ENCODE measurements at regions not wholly inside any gene's neighbourhood (a gene's known extent, or its start where the extent isn't known, plus 50 kb on each side); places are given as distances from the start of the nearest gene placed in this dataset.

- no peaks in the 10 kb centered on the region for H3K9me3 ChIP-seq (replicated peaks; ENCODE audit: control insufficient read depth, insufficient read depth, low read length)
- CTCF ChIA-PET: no interaction called here
- H3K4me2 ChIP-seq (ENCODE audit: insufficient read depth, low read length): no peak overlapping the region
- no peaks in the 10 kb centered on the region for H4K20me1 ChIP-seq (replicated peaks; ENCODE audit: control insufficient read depth, extremely low read depth, insufficient read depth, low read length)
- no peak overlapping the region for H3K27ac ChIP-seq (ENCODE audit: insufficient read depth, low read depth, low read length)
- no peaks in the 10 kb centered on the region for H3K4me1 ChIP-seq (ENCODE audit: control insufficient read depth, extremely low read depth, insufficient read depth, low read length)
- DNase-seq (ENCODE audit: low read depth, low spot score) (no peak), FAIRE-seq (no peak)
- intact Hi-C loops (cut with micrococcal nuclease) (no loop called here), dilution Hi-C loops (cut with MboI; ENCODE audit: extremely low pct_ligation_motif_present, low sequenced_read_pairs) (no loop called here)
- H3K9ac ChIP-seq (replicated peaks; ENCODE audit: extremely low read depth, insufficient read depth, low read length): no peak overlapping the region
- BruUV-seq (replicated peaks): no TSS peak
- TF ChIP-seq MAX (IDR thresholded peaks at IDR 0.05; ENCODE audit: insufficient read depth, insufficient read length) (no peak), POLR2AphosphoS5 (IDR thresholded peaks at IDR 0.05; ENCODE audit: insufficient read depth, low read depth, low read length) (no peak), MYC (IDR thresholded peaks at IDR 0.05; ENCODE audit: low read depth, low read length) (no peak), GATA2 (IDR thresholded peaks at IDR 0.05; ENCODE audit: insufficient read depth, insufficient read length, low read depth, low read length) (no peak), JUN (IDR thresholded peaks at IDR 0.05; ENCODE audit: borderline replicate concordance, insufficient read depth, insufficient read length, low read depth) (no peak), POLR2A (IDR thresholded peaks at IDR 0.05; ENCODE audit: low read depth, low read length) (no peak), FOS (IDR thresholded peaks at IDR 0.05; ENCODE audit: borderline replicate concordance, insufficient read depth, low read length) (no peak), EZH2 (IDR thresholded peaks at IDR 0.05; ENCODE audit: borderline replicate concordance, low read depth, low read length, severe bottlenecking) (no peak), CTCF (IDR thresholded peaks at IDR 0.05; ENCODE audit: extremely low read depth in 1 of 2, insufficient read depth in 1 of 2, low read depth in 1 of 2, low read length in 2 of 2) (no peak)
- no peaks in the 10 kb centered on the region for H3K79me2 ChIP-seq (ENCODE audit: control insufficient read depth, insufficient read depth, low read length)
- POLR2A ChIA-PET: no interaction called here
- no peak overlapping the region for H3K4me3 ChIP-seq (replicated peaks in 1 of 3; ENCODE audit: insufficient read depth in 1 of 3, low read depth in 1 of 3, low read length in 3 of 3)
- no peak overlapping the region for H2AFZ ChIP-seq (ENCODE audit: low read depth, low read length)
- H3K9me1 ChIP-seq (replicated peaks; ENCODE audit: control insufficient read depth, extremely low read depth, insufficient read depth, low read length): no peaks in the 10 kb centered on the region
- no peaks in the 10 kb centered on the region for H3K36me3 ChIP-seq (ENCODE audit: control insufficient read depth in 2 of 2, extremely low read depth in 1 of 2, insufficient read depth in 2 of 2, low read length in 2 of 2)
- H3K27me3 ChIP-seq (ENCODE audit: control insufficient read depth in 2 of 2, insufficient read depth in 2 of 2, low read length in 2 of 2): no peaks in the 10 kb centered on the region
Observed at GRCh38 chr13:80707000-80707983, 366.4 kb upstream of the SPRY2 start.

Measured in endothelial cell of umbilical vein (primary cell).